HCT116 (cell line): ENCODE measurements at regions not wholly inside any gene's neighbourhood (a gene's known extent, or its start where the extent isn't known, plus 50 kb on each side); places are given as distances from the start of the nearest gene placed in this dataset.

Experiments used
- ATAC-seq: fragments of 200-7000 bp; cut with Tn5 transposase; 2 replicates; pipeline ENCODE4 v1.9.1; 2020; ENCODE audit warnings: mild to moderate bottlenecking, moderate library complexity
- BruUV-seq: library from RNA; stranded (reverse); fragments of 400-500 nt; replicated peaks from 2 replicates; lab custom pipeline; 2021; lab: Mats Ljungman, UMichigan
- CTCF ChIA-PET: fragments of 300-600 bp; sonication (Branson Sonifier 250); formaldehyde crosslinking; loops from one replicate; lab custom pipeline; 2021; ENCODE audit warnings: antibody characterized with exemption; lab: Charles Lee
- POLR2A ChIA-PET: fragments of 300-600, 350-600 bp; sonication (Branson Sonifier 250); formaldehyde crosslinking; loops from one replicate; lab custom pipeline; 2021; ENCODE audit warnings: antibody characterized with exemption; lab: Charles Lee
- RAD21 ChIA-PET, 2 experiments: fragments of 300-600 bp; sonication (Branson Sonifier 250); formaldehyde crosslinking; loops; one replicate each; lab custom pipeline; 2023; ENCODE audit warnings: low total read pairs in 2 of 2; ENCODE audit not compliant: uncharacterized antibody in 2 of 2, unreplicated experiment in 2 of 2, low non-redundant PET in 1 of 2; lab: Charles Lee
- DNase-seq: peaks from one replicate; pipeline ENCODE4 v3.0.0-alpha.2; 2010; ENCODE audit warnings: low read depth, low spot score
- H2AFZ ChIP-seq: fragments of 200-600 bp; shearing (Covaris generic), sonication (generic); 2 replicates; pipeline ENCODE4 v1.6.1; 2017; ENCODE audit warnings: low read depth, mixed run types, mixed read lengths, antibody characterized with exemption, low read length; ENCODE audit not compliant: poor library complexity, severe bottlenecking
- H3K27ac ChIP-seq: 2 replicates; pipeline ENCODE4 v1.5.1; 2012; ENCODE audit warnings: low read depth, low read length
- H3K27me3 ChIP-seq: fragments of 200-600 bp; sonication (generic); 2 replicates; pipeline ENCODE4 v1.6.1; 2016; ENCODE audit warnings: mixed run types, low read length, mixed read lengths; ENCODE audit not compliant: insufficient read depth
- H3K36me3 ChIP-seq, 2 experiments: fragments of 200-500 bp in 1 of 2; fragments of 200-600 bp in 1 of 2; sonication (Bioruptor generic) in 1 of 2; sonication (generic) in 1 of 2; 2 replicates each; pipeline versions ENCODE4 v1.5.1 to v1.6.1; 2014 to 2016; ENCODE audit warnings: low read length in 2 of 2, inconsistent platforms in 1 of 2, mixed read lengths in 1 of 2, mixed run types in 1 of 2; ENCODE audit not compliant: insufficient read depth in 2 of 2, control insufficient read depth in 1 of 2
- H3K4me1 ChIP-seq, 2 experiments: fragments of 200-600 bp in 1 of 2; sonication (generic) in 1 of 2; 2 replicates each; pipeline versions ENCODE4 v1.5.1 to v1.6.1; 2012 to 2017; ENCODE audit warnings: low read length in 2 of 2, inconsistent platforms in 1 of 2, mild to moderate bottlenecking in 1 of 2, mixed read lengths in 1 of 2, mixed run types in 1 of 2, moderate library complexity in 1 of 2; ENCODE audit not compliant: insufficient read depth in 2 of 2, control insufficient read depth in 1 of 2
- H3K4me2 ChIP-seq: fragments of 200-600 bp; sonication (generic); 2 replicates; pipeline ENCODE4 v1.6.1; 2017; ENCODE audit warnings: mixed run types, low read length, mixed read lengths
- H3K4me3 ChIP-seq, 2 experiments: fragments of 200-600 bp in 1 of 2; sonication (generic) in 1 of 2; replicated peaks in 1 of 2; 2 replicates each; pipeline ENCODE4 v1.5.1; 2011 to 2016; ENCODE audit warnings: low read length in 2 of 2, control low read depth in 1 of 2, low read depth in 1 of 2, mild to moderate bottlenecking in 1 of 2, mixed read lengths in 1 of 2, mixed run types in 1 of 2
- H3K79me2 ChIP-seq: fragments of 200-600 bp; sonication (generic); 2 replicates; pipeline ENCODE4 v1.6.1; 2017; ENCODE audit warnings: mild to moderate bottlenecking, mixed run types, low read length, moderate library complexity, mixed read lengths; ENCODE audit not compliant: insufficient read depth
- H3K9ac ChIP-seq: fragments of 200-600 bp; sonication (generic); 2 replicates; pipeline ENCODE4 v1.6.1; 2016; ENCODE audit warnings: low read length, mixed read lengths
- H3K9me2 ChIP-seq: fragments of 200-600 bp; sonication (generic), shearing (Covaris generic); 2 replicates; pipeline ENCODE4 v1.6.1; 2017; ENCODE audit warnings: mixed run types, mild to moderate bottlenecking, moderate library complexity; ENCODE audit not compliant: insufficient read depth
- H3K9me3 ChIP-seq, 2 experiments: fragments of 200-500 bp in 1 of 2; fragments of 200-600 bp in 1 of 2; sonication (Bioruptor generic) in 1 of 2; sonication (generic) in 1 of 2; 2 replicates each; pipeline ENCODE4 v1.6.1; 2014 to 2017; ENCODE audit warnings: low read length in 2 of 2, mixed read lengths in 2 of 2, inconsistent platforms in 1 of 2, low read depth in 1 of 2, mild to moderate bottlenecking in 1 of 2, mixed run types in 1 of 2, moderate library complexity in 1 of 2; ENCODE audit not compliant: control insufficient read depth in 1 of 2, insufficient read depth in 1 of 2
- H4K20me1 ChIP-seq: fragments of 200-600 bp; sonication (generic), shearing (Covaris generic); 2 replicates; pipeline ENCODE4 v1.6.1; 2017; ENCODE audit warnings: mixed run types, mild to moderate bottlenecking, moderate library complexity; ENCODE audit not compliant: insufficient read depth
- ATF3 ChIP-seq: IDR thresholded peaks from 2 replicates; pipeline ENCODE4 v1.6.1; 2012
- CBX3 ChIP-seq: IDR thresholded peaks from 2 replicates; pipeline ENCODE4 v1.6.1; 2012; ENCODE audit warnings: low read depth
- EZH2phosphoT487 ChIP-seq: fragments of 200-600 bp; IDR thresholded peaks from 2 replicates; pipeline ENCODE4 v1.6.1; 2018; ENCODE audit warnings: antibody characterized with exemption, borderline replicate concordance
- MAX ChIP-seq: IDR thresholded peaks from 2 replicates; pipeline ENCODE4 v1.6.1; 2012
- POLR2AphosphoS5 ChIP-seq: IDR thresholded peaks from 2 replicates; pipeline ENCODE4 v1.6.1; 2011; ENCODE audit warnings: mild to moderate bottlenecking, low read depth, low read length, moderate library complexity
- RAD21 ChIP-seq: IDR thresholded peaks from 2 replicates; pipeline ENCODE4 v1.6.1; 2012; ENCODE audit warnings: low read depth, mild to moderate bottlenecking
- SIN3A ChIP-seq: IDR thresholded peaks from 2 replicates; pipeline ENCODE4 v1.6.1; 2012; ENCODE audit warnings: low read depth
- SP1 ChIP-seq: IDR thresholded peaks from 2 replicates; pipeline ENCODE4 v1.6.1; 2012; ENCODE audit warnings: low read depth
- SRF ChIP-seq: IDR thresholded peaks from 2 replicates; pipeline ENCODE4 v1.6.1; 2012; ENCODE audit warnings: low read depth
- TCF7L2 ChIP-seq: IDR thresholded peaks from 2 replicates; pipeline ENCODE4 v1.7.0; 2011; ENCODE audit warnings: borderline replicate concordance, inconsistent platforms; ENCODE audit not compliant: insufficient read depth, insufficient read length; ENCODE audit errors: extremely low read depth
- YY1 ChIP-seq: IDR thresholded peaks from 2 replicates; pipeline ENCODE4 v1.6.1; 2011; ENCODE audit warnings: low read length, low read depth, moderate library complexity, mild to moderate bottlenecking; ENCODE audit not compliant: insufficient replicate concordance; ENCODE audit errors: extremely low read depth
- ZBTB33 ChIP-seq: IDR thresholded peaks from 2 replicates; pipeline ENCODE4 v1.6.1; 2011; ENCODE audit warnings: mild to moderate bottlenecking, low read length, moderate library complexity; ENCODE audit not compliant: insufficient replicate concordance; ENCODE audit errors: extremely low read depth
- ZFX ChIP-seq: fragments of 450-650 bp; IDR thresholded peaks from 2 replicates; pipeline ENCODE4 v1.6.1; 2017
- ZNF274 ChIP-seq: fragments of 200-500 bp; sonication (Bioruptor generic); IDR thresholded peaks from 2 replicates; pipeline ENCODE4 v1.6.1; 2014; ENCODE audit warnings: mild to moderate bottlenecking, low read depth, low read length, inconsistent platforms
- intact Hi-C: fragments of 100-400 bp; cut with micrococcal nuclease; formaldehyde crosslinking; loops from 2 replicates; pipeline ENCODE4 v1.10.0; 2022

- no peak for TF ChIP-seq YY1
Measured at GRCh38 chr19:31127134-31127967, 221.9 kb downstream of the TSHZ3 start (continued).

- TF ChIP-seq SRF (no peak), TCF7L2 (no peak), CBX3 (no peak), POLR2AphosphoS5 (no peak), SP1 (no peak), RAD21 (no peak), EZH2phosphoT487 (no peak), YY1 (no peak), ZNF274 (no peak), MAX (no peak), ZBTB33 (no peak), SIN3A (no peak), ATF3 (no peak), ZFX (no peak)
- H3K27ac ChIP-seq, result no peak overlapping the region
- intact Hi-C loops, result no loop called here
- H4K20me1 ChIP-seq, result no peaks in the 10 kb centered on the region
- DNase-seq, result no peak
- H2AFZ ChIP-seq, result no peak overlapping the region
- H3K27me3 ChIP-seq, result no peaks in the 10 kb centered on the region
- BruUV-seq, result no TSS peak
- no peak overlapping the region for H3K9ac ChIP-seq
- no peaks in the 10 kb centered on the region for H3K4me1 ChIP-seq
- H3K9me2 ChIP-seq, result no peaks in the 10 kb centered on the region
- no peak overlapping the region for H3K4me2 ChIP-seq
- no peak for ATAC-seq
- H3K4me3 ChIP-seq, result no peak overlapping the region
- ChIA-PET CTCF (no interaction called here), POLR2A (no interaction called here), RAD21 (no interaction called here)
- H3K9me3 ChIP-seq, result peaks cover 0 to 30% of the 10 kb centered on the region in 2 experiments; a peak in 2 of 4 replicates
- H3K79me2 ChIP-seq, result no peaks in the 10 kb centered on the region
- no peaks in the 10 kb centered on the region for H3K36me3 ChIP-seq
Measured at GRCh38 chr19:31126236-31126635, 223.0 kb downstream of the TSHZ3 start.
